ENCODE measurements at regions not wholly inside any gene's neighbourhood (a gene's known extent, or its start where the extent isn't known, plus 50 kb on each side); places are given as distances from the start of the nearest gene placed in this dataset.

- TF ChIP-seq CTCF (IDR thresholded peaks at IDR 0.05) (no peak), POLR2A (IDR thresholded peaks at IDR 0.05) (no peak), POLR2AphosphoS5 (IDR thresholded peaks at IDR 0.05) (no peak), EP300 (IDR thresholded peaks at IDR 0.05) (no peak)
Observed at GRCh38 chr12:24244801-24245200, 295.3 kb upstream of the SOX5 start.

All from stomach (tissue), 4 donors.